Keratinocyte (primary cell): ENCODE measurements at regions not wholly inside any gene's neighbourhood (a gene's known extent, or its start where the extent isn't known, plus 50 kb on each side); places are given as distances from the start of the nearest gene placed in this dataset.

Experiments used
- DNase-seq: peaks from one replicate; pipeline ENCODE4 v3.0.0-alpha.2; 2011; ENCODE audit warnings: low read depth, missing footprints, low spot score
- FAIRE-seq: peaks from 2 replicates; lab custom pipeline; 2011; peaks lifted over from hg19 to GRCh38; lab: Jason Lieb, UNC
- H2AFZ ChIP-seq: 2 replicates; pipeline ENCODE4 v1.6.0; 2012; ENCODE audit warnings: low read length, control low read depth, inconsistent platforms; ENCODE audit not compliant: control insufficient read depth
- H3K27ac ChIP-seq: 2 replicates; pipeline ENCODE4 v1.5.1; 2011; ENCODE audit warnings: low read length; ENCODE audit not compliant: control insufficient read depth, insufficient read depth
- H3K27me3 ChIP-seq: 3 replicates; pipeline ENCODE4 v1.6.0; 2011; ENCODE audit warnings: low read length; ENCODE audit not compliant: control insufficient read depth, insufficient read depth; ENCODE audit errors: extremely low read depth
- H3K36me3 ChIP-seq, 2 experiments: 2 replicates in 1 of 2; 3 replicates in 1 of 2; pipeline ENCODE4 v1.5.1; 2011; ENCODE audit warnings: low read length in 2 of 2, mild to moderate bottlenecking in 1 of 2; ENCODE audit not compliant: control insufficient read depth in 2 of 2, insufficient read depth in 2 of 2; ENCODE audit errors: extremely low read depth in 1 of 2
- H3K4me1 ChIP-seq: 3 replicates; pipeline ENCODE4 v1.5.1; 2011; ENCODE audit warnings: low read length; ENCODE audit not compliant: control insufficient read depth, insufficient read depth; ENCODE audit errors: extremely low read depth
- H3K4me2 ChIP-seq: 3 replicates; pipeline ENCODE4 v1.6.0; 2011; ENCODE audit warnings: low read depth, low read length; ENCODE audit not compliant: control insufficient read depth, insufficient read depth; ENCODE audit errors: extremely low read depth
- H3K4me3 ChIP-seq, 3 experiments: fragments of 200-600 bp in 1 of 3; sonication (generic) in 1 of 3; 2 replicates in 2 of 3; 3 replicates in 1 of 3; pipeline ENCODE4 v1.5.1; 2011 to 2016; ENCODE audit warnings: low read length in 3 of 3, mild to moderate bottlenecking in 3 of 3, control low read depth in 2 of 3, inconsistent platforms in 1 of 3, low read depth in 1 of 3, mixed read lengths in 1 of 3, mixed run types in 1 of 3, moderate library complexity in 1 of 3; ENCODE audit not compliant: control insufficient read depth in 2 of 3, insufficient read depth in 2 of 3; ENCODE audit errors: extremely low read depth in 1 of 3
- H3K79me2 ChIP-seq: 2 replicates; pipeline ENCODE4 v1.6.0; 2012; ENCODE audit warnings: low read length; ENCODE audit not compliant: control insufficient read depth, insufficient read depth
- H3K9ac ChIP-seq: 3 replicates; pipeline ENCODE4 v1.6.0; 2011; ENCODE audit warnings: low read length; ENCODE audit not compliant: control insufficient read depth, insufficient read depth; ENCODE audit errors: extremely low read depth
- H3K9me1 ChIP-seq: 3 replicates; pipeline ENCODE4 v1.6.0; 2011; ENCODE audit warnings: low read length; ENCODE audit not compliant: control insufficient read depth, insufficient read depth; ENCODE audit errors: extremely low read depth
- H3K9me3 ChIP-seq: 2 replicates; pipeline ENCODE4 v1.5.1; 2012; ENCODE audit warnings: low read depth, low read length; ENCODE audit not compliant: control insufficient read depth
- H4K20me1 ChIP-seq: 3 replicates; pipeline ENCODE4 v1.6.0; 2011; ENCODE audit warnings: low read length; ENCODE audit not compliant: control insufficient read depth, insufficient read depth; ENCODE audit errors: extremely low read depth
- CTCF ChIP-seq, 3 experiments: IDR thresholded peaks in 1 of 3; conservative IDR thresholded peaks in 1 of 3; optimal IDR thresholded peaks in 1 of 3; 2 replicates in 2 of 3; 3 replicates in 1 of 3; pipeline versions ENCODE3 to v1.5.1; 2011; ENCODE audit warnings: low read length in 3 of 3, mild to moderate bottlenecking in 3 of 3, moderate library complexity in 2 of 3, control low read depth in 1 of 3, inconsistent platforms in 1 of 3; ENCODE audit not compliant: insufficient read depth in 2 of 3; ENCODE audit errors: extremely low read depth in 1 of 3
- EZH2 ChIP-seq: IDR thresholded peaks from one replicate; pipeline ENCODE4 v1.6.1; 2012; ENCODE audit warnings: inconsistent platforms, mild to moderate bottlenecking, low read length, moderate library complexity
- dilution Hi-C: fragments of 300-500 bp; cut with MboI; formaldehyde crosslinking; loops from one replicate; pipeline ENCODE4 v1.7.0; 2020; ENCODE audit warnings: low sequenced_read_pairs; ENCODE audit not compliant: extremely low pct_ligation_motif_present

DNA sequence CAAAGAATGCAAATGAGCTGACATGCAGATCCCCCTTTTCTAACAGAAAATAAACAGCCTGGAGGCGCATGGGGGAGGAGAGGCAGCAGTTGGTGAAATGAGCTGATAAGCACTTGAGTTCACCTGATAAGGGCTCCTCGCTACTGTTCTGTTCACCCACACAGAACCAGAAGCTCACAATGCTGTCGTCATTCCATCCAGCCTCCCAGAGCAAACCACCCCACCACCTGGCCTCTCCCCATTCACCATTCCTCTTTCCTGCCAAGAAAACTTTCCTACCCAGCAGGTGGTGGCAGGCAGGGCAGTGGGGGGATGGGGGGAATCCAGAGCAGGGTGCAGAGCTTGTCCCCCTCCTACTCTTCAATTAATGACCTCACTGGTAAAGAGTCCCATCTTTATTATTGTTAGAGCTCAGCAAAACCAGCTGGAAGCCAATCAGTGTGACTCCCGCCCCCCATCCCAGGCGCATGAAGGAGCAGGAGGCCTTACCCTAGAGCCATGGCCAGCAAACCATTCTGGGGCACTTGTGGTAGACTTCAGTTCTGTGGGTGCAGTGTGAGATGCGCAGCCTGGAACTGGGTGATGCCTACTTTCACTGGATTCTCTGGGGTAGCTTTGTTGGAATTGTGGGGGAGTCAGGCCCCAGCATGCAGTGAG, 350.3 kb downstream of the ZIC3 start:
- H3K9me1 ChIP-seq = no peaks in the 10 kb centered on the region
- DNase-seq (no peak), FAIRE-seq (no peak)
- TF ChIP-seq EZH2 = no peak
- no peak for TF ChIP-seq CTCF (optimal IDR thresholded peaks at IDR 0.05 in 1 of 3, IDR thresholded peaks at IDR 0.05 in 1 of 3, conservative IDR thresholded peaks at IDR 0.05 in 1 of 3; ENCODE audit: extremely low read depth in 1 of 3, insufficient read depth in 2 of 3, low read length in 3 of 3)
- no peak overlapping the region for H3K27ac ChIP-seq
- no peak overlapping the region for H3K4me2 ChIP-seq
- H4K20me1 ChIP-seq = no peaks in the 10 kb centered on the region
- no peak overlapping the region for H3K9ac ChIP-seq
- no peak overlapping the region for H2AFZ ChIP-seq
- H3K79me2 ChIP-seq = no peaks in the 10 kb centered on the region
- dilution Hi-C loops = no loop called here
- peaks cover 2% of the 10 kb centered on the region for H3K9me3 ChIP-seq
- no peak overlapping the region for H3K4me3 ChIP-seq
- H3K27me3 ChIP-seq = no peaks in the 10 kb centered on the region
- no peaks in the 10 kb centered on the region for H3K36me3 ChIP-seq
- no peaks in the 10 kb centered on the region for H3K4me1 ChIP-seq

DNA sequence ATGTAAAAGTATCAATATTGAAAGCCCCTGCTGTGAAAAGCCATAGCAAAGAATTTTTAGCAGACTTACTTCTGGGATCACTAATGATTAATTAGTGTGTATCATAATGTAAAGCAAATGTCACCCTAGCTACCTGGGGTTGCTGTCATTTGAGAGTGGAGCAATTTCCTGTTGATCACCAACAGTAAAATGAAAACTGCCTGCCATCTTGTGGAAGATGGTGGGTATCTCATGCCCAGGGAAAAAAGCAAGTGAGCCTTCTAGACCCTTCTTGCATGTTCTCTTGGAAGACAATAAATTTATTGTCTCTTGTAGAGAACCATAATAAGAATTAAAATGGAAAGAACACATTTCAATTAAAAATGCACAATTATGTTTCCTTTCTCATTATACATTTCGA, 360.2 kb downstream of the ZIC3 start:
- no peak overlapping the region for H3K27ac ChIP-seq
- H3K79me2 ChIP-seq = no peaks in the 10 kb centered on the region
- H3K9ac ChIP-seq = no peak overlapping the region
- H3K4me2 ChIP-seq = no peak overlapping the region
- TF ChIP-seq CTCF (optimal IDR thresholded peaks at IDR 0.05 in 1 of 3, IDR thresholded peaks at IDR 0.05 in 1 of 3, conservative IDR thresholded peaks at IDR 0.05 in 1 of 3; ENCODE audit: extremely low read depth in 1 of 3, insufficient read depth in 2 of 3, low read length in 3 of 3) = no peak
- no peak for TF ChIP-seq EZH2
- no peak overlapping the region for H2AFZ ChIP-seq
- DNase-seq = no peak
- dilution Hi-C loops = no loop called here
- no peaks in the 10 kb centered on the region for H3K9me3 ChIP-seq
- no peaks in the 10 kb centered on the region for H3K4me1 ChIP-seq
- no peak for FAIRE-seq
- H3K27me3 ChIP-seq = no peaks in the 10 kb centered on the region
- no peak overlapping the region for H3K4me3 ChIP-seq
- H4K20me1 ChIP-seq = no peaks in the 10 kb centered on the region
- no peaks in the 10 kb centered on the region for H3K9me1 ChIP-seq
- H3K36me3 ChIP-seq = no peaks in the 10 kb centered on the region
